HCT116 (cell line): ENCODE measurements at regions not wholly inside any gene's neighbourhood (a gene's known extent, or its start where the extent isn't known, plus 50 kb on each side); places are given as distances from the start of the nearest gene placed in this dataset.

ENCODE experiments used
- ATAC-seq: fragments of 200-7000 bp; cut with Tn5 transposase; 2 replicates; pipeline ENCODE4 v1.9.1; 2020; ENCODE audit warnings: mild to moderate bottlenecking, moderate library complexity
- BruUV-seq: library from RNA; stranded (reverse); fragments of 400-500 nt; replicated peaks from 2 replicates; lab custom pipeline; 2021; lab: Mats Ljungman, UMichigan
- CTCF ChIA-PET: fragments of 300-600 bp; sonication (Branson Sonifier 250); formaldehyde crosslinking; loops from one replicate; lab custom pipeline; 2021; ENCODE audit warnings: antibody characterized with exemption; lab: Charles Lee
- POLR2A ChIA-PET: fragments of 300-600, 350-600 bp; sonication (Branson Sonifier 250); formaldehyde crosslinking; loops from one replicate; lab custom pipeline; 2021; ENCODE audit warnings: antibody characterized with exemption; lab: Charles Lee
- RAD21 ChIA-PET, 2 experiments: fragments of 300-600 bp; sonication (Branson Sonifier 250); formaldehyde crosslinking; loops; one replicate each; lab custom pipeline; 2023; ENCODE audit warnings: low total read pairs in 2 of 2; ENCODE audit not compliant: uncharacterized antibody in 2 of 2, unreplicated experiment in 2 of 2, low non-redundant PET in 1 of 2; lab: Charles Lee
- DNase-seq: peaks from one replicate; pipeline ENCODE4 v3.0.0-alpha.2; 2010; ENCODE audit warnings: low read depth, low spot score
- H2AFZ ChIP-seq: fragments of 200-600 bp; shearing (Covaris generic), sonication (generic); 2 replicates; pipeline ENCODE4 v1.6.1; 2017; ENCODE audit warnings: low read depth, mixed run types, mixed read lengths, antibody characterized with exemption, low read length; ENCODE audit not compliant: poor library complexity, severe bottlenecking
- H3K27ac ChIP-seq: 2 replicates; pipeline ENCODE4 v1.5.1; 2012; ENCODE audit warnings: low read depth, low read length
- H3K27me3 ChIP-seq: fragments of 200-600 bp; sonication (generic); 2 replicates; pipeline ENCODE4 v1.6.1; 2016; ENCODE audit warnings: mixed run types, low read length, mixed read lengths; ENCODE audit not compliant: insufficient read depth
- H3K36me3 ChIP-seq, 2 experiments: fragments of 200-500 bp in 1 of 2; fragments of 200-600 bp in 1 of 2; sonication (Bioruptor generic) in 1 of 2; sonication (generic) in 1 of 2; 2 replicates each; pipeline versions ENCODE4 v1.5.1 to v1.6.1; 2014 to 2016; ENCODE audit warnings: low read length in 2 of 2, inconsistent platforms in 1 of 2, mixed read lengths in 1 of 2, mixed run types in 1 of 2; ENCODE audit not compliant: insufficient read depth in 2 of 2, control insufficient read depth in 1 of 2
- H3K4me1 ChIP-seq, 2 experiments: fragments of 200-600 bp in 1 of 2; sonication (generic) in 1 of 2; 2 replicates each; pipeline versions ENCODE4 v1.5.1 to v1.6.1; 2012 to 2017; ENCODE audit warnings: low read length in 2 of 2, inconsistent platforms in 1 of 2, mild to moderate bottlenecking in 1 of 2, mixed read lengths in 1 of 2, mixed run types in 1 of 2, moderate library complexity in 1 of 2; ENCODE audit not compliant: insufficient read depth in 2 of 2, control insufficient read depth in 1 of 2
- H3K4me2 ChIP-seq: fragments of 200-600 bp; sonication (generic); 2 replicates; pipeline ENCODE4 v1.6.1; 2017; ENCODE audit warnings: mixed run types, low read length, mixed read lengths
- H3K4me3 ChIP-seq, 2 experiments: fragments of 200-600 bp in 1 of 2; sonication (generic) in 1 of 2; replicated peaks in 1 of 2; 2 replicates each; pipeline ENCODE4 v1.5.1; 2011 to 2016; ENCODE audit warnings: low read length in 2 of 2, control low read depth in 1 of 2, low read depth in 1 of 2, mild to moderate bottlenecking in 1 of 2, mixed read lengths in 1 of 2, mixed run types in 1 of 2
- H3K79me2 ChIP-seq: fragments of 200-600 bp; sonication (generic); 2 replicates; pipeline ENCODE4 v1.6.1; 2017; ENCODE audit warnings: mild to moderate bottlenecking, mixed run types, low read length, moderate library complexity, mixed read lengths; ENCODE audit not compliant: insufficient read depth
- H3K9ac ChIP-seq: fragments of 200-600 bp; sonication (generic); 2 replicates; pipeline ENCODE4 v1.6.1; 2016; ENCODE audit warnings: low read length, mixed read lengths
- H3K9me2 ChIP-seq: fragments of 200-600 bp; sonication (generic), shearing (Covaris generic); 2 replicates; pipeline ENCODE4 v1.6.1; 2017; ENCODE audit warnings: mixed run types, mild to moderate bottlenecking, moderate library complexity; ENCODE audit not compliant: insufficient read depth
- H3K9me3 ChIP-seq, 2 experiments: fragments of 200-500 bp in 1 of 2; fragments of 200-600 bp in 1 of 2; sonication (Bioruptor generic) in 1 of 2; sonication (generic) in 1 of 2; 2 replicates each; pipeline ENCODE4 v1.6.1; 2014 to 2017; ENCODE audit warnings: low read length in 2 of 2, mixed read lengths in 2 of 2, inconsistent platforms in 1 of 2, low read depth in 1 of 2, mild to moderate bottlenecking in 1 of 2, mixed run types in 1 of 2, moderate library complexity in 1 of 2; ENCODE audit not compliant: control insufficient read depth in 1 of 2, insufficient read depth in 1 of 2
- H4K20me1 ChIP-seq: fragments of 200-600 bp; sonication (generic), shearing (Covaris generic); 2 replicates; pipeline ENCODE4 v1.6.1; 2017; ENCODE audit warnings: mixed run types, mild to moderate bottlenecking, moderate library complexity; ENCODE audit not compliant: insufficient read depth
- ATF3 ChIP-seq: IDR thresholded peaks from 2 replicates; pipeline ENCODE4 v1.6.1; 2012
- CBX3 ChIP-seq: IDR thresholded peaks from 2 replicates; pipeline ENCODE4 v1.6.1; 2012; ENCODE audit warnings: low read depth
- CEBPB ChIP-seq: IDR thresholded peaks from 2 replicates; pipeline ENCODE4 v1.6.1; 2012; ENCODE audit warnings: low read depth
- ELF1 ChIP-seq: IDR thresholded peaks from 2 replicates; pipeline ENCODE4 v1.6.1; 2012; ENCODE audit warnings: low read depth, borderline replicate concordance
- EZH2 ChIP-seq: fragments of 200-600 bp; sonication (generic); IDR thresholded peaks from 2 replicates; pipeline ENCODE4 v1.6.1; 2017; ENCODE audit warnings: antibody characterized with exemption, mixed run types
- EZH2phosphoT487 ChIP-seq: fragments of 200-600 bp; IDR thresholded peaks from 2 replicates; pipeline ENCODE4 v1.6.1; 2018; ENCODE audit warnings: antibody characterized with exemption, borderline replicate concordance
- FOSL1 ChIP-seq: IDR thresholded peaks from 2 replicates; pipeline ENCODE4 v1.6.1; 2012; ENCODE audit warnings: low read depth
- JUND ChIP-seq: IDR thresholded peaks from 2 replicates; pipeline ENCODE4 v1.6.1; 2012
- MAX ChIP-seq: IDR thresholded peaks from 2 replicates; pipeline ENCODE4 v1.6.1; 2012
- REST ChIP-seq: IDR thresholded peaks from 2 replicates; pipeline ENCODE4 v1.6.1; 2012; ENCODE audit warnings: low read depth
- SIN3A ChIP-seq: IDR thresholded peaks from 2 replicates; pipeline ENCODE4 v1.6.1; 2012; ENCODE audit warnings: low read depth
- SP1 ChIP-seq: IDR thresholded peaks from 2 replicates; pipeline ENCODE4 v1.6.1; 2012; ENCODE audit warnings: low read depth
- TCF7L2 ChIP-seq: IDR thresholded peaks from 2 replicates; pipeline ENCODE4 v1.7.0; 2011; ENCODE audit warnings: borderline replicate concordance, inconsistent platforms; ENCODE audit not compliant: insufficient read depth, insufficient read length; ENCODE audit errors: extremely low read depth
- YY1 ChIP-seq: IDR thresholded peaks from 2 replicates; pipeline ENCODE4 v1.6.1; 2011; ENCODE audit warnings: low read length, low read depth, moderate library complexity, mild to moderate bottlenecking; ENCODE audit not compliant: insufficient replicate concordance; ENCODE audit errors: extremely low read depth
- ZFX ChIP-seq: fragments of 450-650 bp; IDR thresholded peaks from 2 replicates; pipeline ENCODE4 v1.6.1; 2017
- ZNF274 ChIP-seq: fragments of 200-500 bp; sonication (Bioruptor generic); IDR thresholded peaks from 2 replicates; pipeline ENCODE4 v1.6.1; 2014; ENCODE audit warnings: mild to moderate bottlenecking, low read depth, low read length, inconsistent platforms
- intact Hi-C: fragments of 100-400 bp; cut with micrococcal nuclease; formaldehyde crosslinking; loops from 2 replicates; pipeline ENCODE4 v1.10.0; 2022

- Histone ChIP-seq H3K4me1 (peaks cover 0 to 6% of the 10 kb centered on the region in 2 experiments; a peak in 1 of 4 replicates), H4K20me1 (no peaks in the 10 kb centered on the region), H3K4me3 (no peak overlapping the region), H3K79me2 (peaks cover 13% of the 10 kb centered on the region; the same call in 1 of the 2 replicates), H3K9ac (no peak overlapping the region), H3K27me3 (no peaks in the 10 kb centered on the region), H3K9me3 (peaks cover 12 to 13% of the 10 kb centered on the region in 2 experiments; a peak in 2 of 4 replicates), H2AFZ (no peak overlapping the region), H3K27ac (no peak overlapping the region), H3K36me3 (peaks cover 0 to 20% of the 10 kb centered on the region in 2 experiments; a peak in 2 of 4 replicates), H3K9me2 (no peaks in the 10 kb centered on the region), H3K4me2 (no peak overlapping the region)
- TF ChIP-seq ZFX (no peak), CBX3 (no peak), SP1 (no peak), EZH2phosphoT487 (no peak), REST (no peak), YY1 (no peak), FOSL1 (no peak), SIN3A (no peak), ELF1 (no peak), TCF7L2 (no peak), JUND (no peak), CEBPB (no peak), ZNF274 (no peak), ATF3 (no peak), EZH2 (no peak), MAX (no peak)
- ATAC-seq (no peak), DNase-seq (no peak)
- ChIA-PET POLR2A (no interaction called here), RAD21 (no interaction called here), CTCF (interaction anchor here (1.0 kb wide), 1 partner anchor 17 kb away, joined by 3 read pairs; no protein-coding TSS in a partner anchor)
- intact Hi-C loops, result no loop called here
- BruUV-seq, result no TSS peak
These were observed 76.8 kb upstream of the CIBAR2 start for GRCh38 chr16:85188822-85189672.
